Mesodermal cell (in vitro differentiated cells): ENCODE measurements at regions not wholly inside any gene's neighbourhood (a gene's known extent, or its start where the extent isn't known, plus 50 kb on each side); places are given as distances from the start of the nearest gene placed in this dataset.

Experiments used
- H3K27ac ChIP-seq: 2 replicates; pipeline ENCODE4 v1.7.0; 2013; ENCODE audit warnings: mild to moderate bottlenecking, low read depth, low read length, moderate library complexity; ENCODE audit not compliant: severe bottlenecking
- H3K36me3 ChIP-seq: 2 replicates; pipeline ENCODE4 v1.7.1; 2013; ENCODE audit warnings: mild to moderate bottlenecking, low read length, moderate library complexity; ENCODE audit not compliant: control insufficient read depth, insufficient read depth
- H3K4me1 ChIP-seq: one replicate; pipeline ENCODE4 v1.7.1; 2013; ENCODE audit warnings: mild to moderate bottlenecking, low read length; ENCODE audit not compliant: insufficient read depth, control insufficient read depth, poor library complexity, severe bottlenecking
- H3K4me3 ChIP-seq: 2 replicates; pipeline ENCODE4 v1.7.0; 2013; ENCODE audit warnings: low read length, control low read depth, mild to moderate bottlenecking; ENCODE audit not compliant: insufficient read depth, poor library complexity, severe bottlenecking; ENCODE audit errors: extremely low read depth
- H3K9me3 ChIP-seq: 2 replicates; pipeline ENCODE4 v1.7.1; 2013; ENCODE audit warnings: mild to moderate bottlenecking, low read length, moderate library complexity; ENCODE audit not compliant: control insufficient read depth
- WGBS, 2 experiments: methylation state at CpG; one replicate each; pipeline ENCODE4 v1.1.5; 2013; ENCODE audit warnings: missing lambda C conversion rate in 2 of 2; ENCODE audit not compliant: insufficient coverage in 2 of 2; 5-methylcytosine and 5-hydroxymethylcytosine counted together

DNA sequence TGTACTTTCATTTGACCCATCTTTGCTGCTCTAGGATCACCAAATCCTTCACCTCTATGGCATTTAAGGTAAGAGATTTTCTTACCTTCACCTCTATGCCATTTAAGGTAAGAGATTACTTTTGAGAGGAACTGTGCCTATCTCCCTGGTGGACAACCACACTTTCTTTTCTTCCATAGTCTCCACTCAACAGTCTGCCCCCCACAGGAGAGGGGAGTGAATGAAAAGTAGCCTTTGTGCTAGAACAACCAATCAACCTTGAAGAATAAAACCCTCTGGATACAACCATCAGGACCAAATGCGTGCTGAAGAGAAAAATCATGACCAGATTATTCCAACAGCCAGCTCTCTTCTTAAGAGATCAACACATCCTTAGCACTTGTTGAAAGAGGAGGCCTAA is 258.6 kb upstream of the TMPO start:
- Histone ChIP-seq H3K36me3 (no peaks in the 10 kb centered on the region), H3K4me3 (no peak overlapping the region), H3K27ac (no peak overlapping the region), H3K4me1 (no peaks in the 10 kb centered on the region), H3K9me3 (no peaks in the 10 kb centered on the region)
- no CpG with 5 or more reads among the region's 1 CpG for WGBS, 2 experiments

DNA sequence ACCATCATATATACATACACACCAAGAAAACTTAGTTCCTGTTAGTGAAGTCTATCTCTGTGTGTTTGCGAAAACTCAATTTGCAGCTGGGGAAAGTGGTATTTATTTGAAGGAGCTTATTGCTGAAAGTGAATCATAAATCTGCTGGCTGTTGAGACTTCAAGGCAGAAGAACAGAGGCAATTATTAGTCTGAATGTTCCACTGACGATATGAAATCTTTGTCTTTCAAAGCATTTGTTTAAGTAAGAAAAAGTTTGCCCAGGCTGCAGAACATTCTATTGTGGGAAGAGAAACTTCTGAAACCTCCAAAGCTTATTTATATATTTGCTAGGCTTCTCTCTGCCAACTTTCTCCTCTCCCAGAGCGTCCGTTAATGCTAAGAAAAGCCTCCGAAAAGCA is 255.7 kb upstream of the TMPO start:
- Histone ChIP-seq H3K4me1 (peaks cover under 1% of the 10 kb centered on the region), H3K36me3 (no peaks in the 10 kb centered on the region), H3K9me3 (no peaks in the 10 kb centered on the region), H3K27ac (no peak overlapping the region), H3K4me3 (no peak overlapping the region)
- 71 to 100% methylated on average over 1 to 2 of the region's 5 CpGs for WGBS, 2 experiments

DNA sequence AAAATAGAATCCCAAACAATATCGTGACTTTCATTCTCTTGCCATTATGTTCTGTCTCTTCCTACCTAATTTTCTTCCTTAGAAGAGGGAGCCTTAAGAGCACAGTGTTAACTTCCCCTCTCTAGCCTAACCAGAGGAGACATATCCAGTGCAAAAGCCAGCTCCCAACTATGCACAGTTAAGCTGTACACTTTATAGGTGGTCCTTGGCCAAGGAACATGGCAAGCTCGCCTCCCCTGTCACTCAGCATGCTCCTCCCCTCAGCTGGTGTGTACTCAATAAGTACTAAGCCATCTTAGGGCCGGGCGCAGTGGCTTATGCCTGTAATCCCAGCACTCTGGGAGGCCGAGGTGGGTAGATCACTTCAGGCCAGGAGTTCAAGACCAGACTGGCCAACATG is 255.1 kb upstream of the TMPO start:
- WGBS, 2 experiments, result 72 to 89% methylated on average over 4 to 5 of the region's 5 CpGs
- Histone ChIP-seq H3K9me3 (no peaks in the 10 kb centered on the region), H3K4me3 (no peak overlapping the region)

DNA sequence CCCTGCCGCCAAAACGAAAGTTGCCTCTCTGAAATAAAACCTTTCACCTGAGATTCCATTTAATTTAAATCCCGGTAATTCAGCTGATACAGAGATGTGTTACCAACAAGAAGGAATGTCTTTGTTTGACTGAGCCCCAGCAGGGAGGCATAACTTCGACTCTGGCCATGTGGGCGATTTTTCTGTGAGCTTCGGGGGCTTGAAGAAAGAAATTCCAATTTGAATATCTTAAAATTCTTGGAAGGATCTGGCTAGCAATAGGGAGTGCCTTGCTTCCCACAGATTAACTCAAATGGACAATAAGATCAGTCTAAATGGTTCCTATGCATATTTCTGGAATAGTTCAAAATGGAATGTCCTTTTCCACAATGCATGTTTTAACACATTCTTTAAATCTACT is 252.5 kb upstream of the TMPO start:
- Histone ChIP-seq H3K36me3 (no peaks in the 10 kb centered on the region), H3K4me1 (peaks cover 4% of the 10 kb centered on the region), H3K27ac (no peak overlapping the region), H3K9me3 (no peaks in the 10 kb centered on the region), H3K4me3 (no peak overlapping the region)
- WGBS, 2 experiments, result 63 to 75% methylated on average over 4 of the region's 6 CpGs

More for the DNA sequence above, 255.1 kb upstream of the TMPO start:
- peaks cover 4% of the 10 kb centered on the region for H3K4me1 ChIP-seq
- no peaks in the 10 kb centered on the region for H3K36me3 ChIP-seq
- H3K27ac ChIP-seq, result no peak overlapping the region

DNA sequence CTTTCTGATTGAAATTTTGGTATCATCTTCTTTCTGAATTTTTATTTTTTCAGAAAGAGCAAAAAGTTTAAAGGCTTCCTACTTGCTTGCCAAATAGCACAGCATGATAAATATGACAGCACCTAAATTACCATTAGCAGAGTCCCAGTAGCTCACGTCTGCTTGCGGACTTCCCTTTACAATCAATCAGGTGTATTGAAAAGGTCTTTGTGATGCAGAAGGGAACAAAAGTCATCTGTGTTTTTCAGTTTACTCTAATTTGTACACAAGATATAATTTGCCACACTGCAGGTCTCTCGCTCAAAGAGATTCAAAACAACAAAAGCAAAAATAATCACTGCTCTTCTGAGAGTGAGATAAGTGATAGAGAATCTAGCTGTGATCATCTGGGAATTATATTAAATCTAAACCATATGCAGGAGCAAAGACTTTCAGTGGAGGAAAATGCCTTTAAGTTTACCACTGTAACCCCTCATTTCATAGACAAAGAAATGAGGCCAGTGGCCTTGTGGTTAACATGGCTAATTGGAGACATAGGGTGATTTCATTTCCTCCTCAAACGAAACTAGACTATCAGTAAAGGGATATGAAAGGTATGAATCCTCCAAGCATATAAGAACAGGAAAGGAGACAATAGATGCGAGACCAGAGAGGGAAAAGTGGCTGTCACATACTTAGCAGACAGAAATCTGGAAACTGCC is 240.8 kb upstream of the TMPO start:
- Histone ChIP-seq H3K27ac (no peak overlapping the region), H3K36me3 (no peaks in the 10 kb centered on the region), H3K4me3 (no peak overlapping the region), H3K9me3 (no peaks in the 10 kb centered on the region), H3K4me1 (no peaks in the 10 kb centered on the region)
- 83 to 86% methylated on average over 1 of the region's 5 CpGs for WGBS, 2 experiments

DNA sequence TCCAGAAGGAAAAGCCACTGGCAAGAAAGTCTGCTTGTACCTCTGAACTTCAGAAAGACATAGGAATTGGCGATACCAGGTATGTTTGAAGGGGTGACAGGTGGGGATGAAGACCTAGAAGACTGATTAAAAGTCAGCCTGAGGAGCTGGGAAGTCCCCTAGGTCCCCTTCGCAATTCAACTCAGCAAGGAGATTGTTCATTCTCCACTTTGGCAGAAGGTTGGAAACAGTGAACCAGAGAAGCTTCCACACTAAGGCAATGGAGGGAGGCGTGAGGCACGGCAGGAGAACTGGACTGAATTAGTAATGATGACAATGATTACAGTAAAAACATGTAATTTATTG is 240.3 kb upstream of the TMPO start:
- no peaks in the 10 kb centered on the region for H3K4me1 ChIP-seq
- WGBS, 2 experiments, result 91 to 97% methylated on average over 2 of the region's 4 CpGs
- no peak overlapping the region for H3K27ac ChIP-seq
- no peaks in the 10 kb centered on the region for H3K36me3 ChIP-seq
- no peak overlapping the region for H3K4me3 ChIP-seq
- no peaks in the 10 kb centered on the region for H3K9me3 ChIP-seq

DNA sequence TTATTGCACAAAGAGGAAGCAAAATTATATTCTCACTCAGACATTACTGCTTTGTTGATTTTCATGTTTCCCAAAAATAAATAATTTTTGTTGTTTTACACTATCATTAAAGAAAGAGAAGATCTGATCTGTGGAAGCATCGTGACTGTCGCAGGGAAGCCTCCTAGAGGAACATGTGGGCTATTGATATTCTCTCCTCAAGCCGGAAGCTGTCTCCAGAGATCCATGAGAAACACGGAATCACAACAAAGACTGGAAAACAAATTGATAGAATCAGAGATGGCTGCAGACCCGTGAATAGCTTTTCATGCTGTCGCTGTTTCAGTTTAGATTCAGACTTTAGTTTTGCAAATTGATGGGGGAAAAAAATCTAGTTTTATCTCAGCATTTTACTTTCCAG is 235.2 kb upstream of the TMPO start:
- Histone ChIP-seq H3K27ac (no peak overlapping the region), H3K4me3 (no peak overlapping the region), H3K4me1 (no peaks in the 10 kb centered on the region), H3K9me3 (no peaks in the 10 kb centered on the region), H3K36me3 (no peaks in the 10 kb centered on the region)
- WGBS, 2 experiments, result 81 to 96% methylated on average over 6 of the region's 6 CpGs

DNA sequence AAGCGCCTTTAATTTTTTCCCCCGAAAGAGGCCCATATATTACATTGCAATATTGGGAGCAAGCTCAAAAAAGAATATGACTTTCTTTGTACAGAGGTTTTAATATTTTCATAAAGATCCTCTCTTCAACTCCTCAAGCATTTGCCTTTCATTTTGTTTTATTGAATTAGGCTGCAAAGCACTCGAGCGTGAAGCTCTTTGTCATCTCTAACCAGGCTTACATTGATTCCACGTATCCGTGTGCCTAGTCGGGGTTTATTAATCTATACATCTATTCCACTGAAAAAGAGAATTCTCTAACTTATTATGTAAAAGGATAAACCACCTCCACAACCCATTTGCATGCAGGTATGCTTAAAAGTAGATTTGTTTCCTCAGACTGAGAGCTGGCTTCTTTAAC is 234.8 kb upstream of the TMPO start:
- Histone ChIP-seq H3K4me3 (no peak overlapping the region), H3K4me1 (no peaks in the 10 kb centered on the region), H3K9me3 (no peaks in the 10 kb centered on the region), H3K27ac (no peak overlapping the region), H3K36me3 (no peaks in the 10 kb centered on the region)
- WGBS, 2 experiments, result 93% methylated on average over 3 of the region's 7 CpGs; no CpG with 5 or more reads in 1 of the 2 experiments

DNA sequence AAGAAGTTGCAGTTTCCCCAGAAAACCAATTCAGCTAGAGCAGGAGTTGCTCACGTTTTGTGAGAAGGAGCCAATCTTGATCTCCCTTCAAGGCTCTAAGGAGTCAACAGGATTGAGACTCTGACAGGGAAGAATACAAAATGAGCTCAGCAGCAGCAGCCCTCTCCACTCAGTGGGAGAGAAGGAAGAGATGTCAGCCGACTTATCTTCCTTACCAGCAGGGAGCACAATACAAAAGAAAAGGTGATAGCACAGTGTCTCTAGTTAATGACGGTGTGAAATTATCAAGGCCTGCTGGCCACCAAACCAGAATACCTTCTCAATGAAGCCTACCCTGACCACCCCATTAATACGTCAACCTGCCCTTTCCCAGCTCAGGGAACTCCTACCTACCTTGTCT is 223.6 kb upstream of the TMPO start:
- 17 to 52% methylated on average over 2 of the region's 4 CpGs for WGBS, 2 experiments
- H3K9me3 ChIP-seq, result no peaks in the 10 kb centered on the region
- H3K36me3 ChIP-seq, result no peaks in the 10 kb centered on the region
- no peak overlapping the region for H3K27ac ChIP-seq
- H3K4me1 ChIP-seq, result no peaks in the 10 kb centered on the region
- H3K4me3 ChIP-seq, result no peak overlapping the region

DNA sequence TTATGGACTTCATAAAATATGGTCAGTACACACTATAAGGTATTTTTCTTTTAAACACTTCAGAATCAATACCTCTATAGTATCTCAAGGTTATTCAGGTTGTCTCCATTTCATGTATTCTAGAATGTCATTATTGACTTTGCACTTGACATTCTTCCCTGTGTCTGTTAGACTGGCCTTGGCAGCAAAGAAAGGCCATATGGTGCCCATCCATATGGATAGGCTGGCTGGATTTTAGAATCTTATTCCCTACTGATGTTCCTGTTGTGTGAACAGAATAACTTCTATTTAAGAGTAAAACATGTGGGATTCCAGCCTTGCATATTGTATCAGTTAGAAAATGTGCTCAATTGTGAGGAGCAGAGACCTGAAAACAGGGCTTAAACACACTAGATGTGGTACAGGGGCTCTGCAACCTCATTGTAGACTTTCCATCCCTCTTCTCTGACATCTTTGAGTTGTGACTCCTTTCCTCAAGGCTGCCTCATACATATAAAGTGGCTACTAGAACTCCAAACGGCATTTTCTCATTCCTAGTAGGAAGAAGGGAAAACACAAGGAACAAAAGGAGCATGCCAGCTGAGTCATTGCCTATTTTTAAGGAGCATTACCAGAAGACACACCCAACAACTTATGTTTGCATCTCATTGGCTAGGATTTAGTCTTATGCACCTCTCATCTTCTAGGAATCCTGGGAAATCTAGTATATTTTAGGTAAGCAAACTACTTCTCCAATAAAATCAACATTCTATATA is 221.2 kb upstream of the TMPO start:
- 100% methylated on average over 1 of the region's 1 CpG; no CpG with 5 or more reads in 1 of the 2 experiments for WGBS, 2 experiments
- no peaks in the 10 kb centered on the region for H3K36me3 ChIP-seq
- H3K4me1 ChIP-seq, result no peaks in the 10 kb centered on the region
- no peak overlapping the region for H3K4me3 ChIP-seq
- H3K27ac ChIP-seq, result no peak overlapping the region
- H3K9me3 ChIP-seq, result no peaks in the 10 kb centered on the region

DNA sequence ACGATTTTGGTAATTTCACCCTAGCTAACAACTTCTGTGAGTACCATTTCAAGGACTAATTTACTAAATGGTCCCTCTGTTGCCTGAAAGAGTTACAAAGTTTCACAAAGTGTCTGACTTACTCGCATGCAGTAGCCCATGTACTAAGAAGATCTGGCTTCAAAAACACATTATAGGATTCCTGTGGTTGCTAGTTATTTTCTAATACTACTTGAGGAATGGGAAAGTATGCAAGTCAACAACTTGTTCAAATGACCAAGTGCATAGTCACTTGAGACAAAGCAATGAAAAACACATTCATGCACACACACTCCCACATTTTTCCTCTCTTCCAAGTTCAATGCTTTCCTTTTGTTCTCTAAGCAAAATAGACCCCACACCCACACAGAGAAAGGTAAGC is 219.7 kb upstream of the TMPO start:
- peaks cover 4% of the 10 kb centered on the region for H3K4me1 ChIP-seq
- no peak overlapping the region for H3K27ac ChIP-seq
- no peak overlapping the region for H3K4me3 ChIP-seq
- 89 to 90% methylated on average over 1 to 2 of the region's 2 CpGs for WGBS, 2 experiments
- H3K9me3 ChIP-seq, result no peaks in the 10 kb centered on the region
- H3K36me3 ChIP-seq, result no peaks in the 10 kb centered on the region
